GM23338 (cell line): ENCODE measurements at regions not wholly inside any gene's neighbourhood (a gene's known extent, or its start where the extent isn't known, plus 50 kb on each side); places are given as distances from the start of the nearest gene placed in this dataset.
"Not testable (repeated sequence)": the region's sequence is repeated elsewhere in the genome, so short reads cannot be mapped to it uniquely, and the experiment has no call there.

Source experiments
- CREB1 ChIP-seq: fragments of 250-450 bp; sonication (Bioruptor Pico); IDR thresholded peaks from 2 replicates; pipeline ENCODE4 v1.5.0; 2020; ENCODE audit warnings: low read depth, mild to moderate bottlenecking, moderate library complexity
- CTCF ChIP-seq, 2 experiments: fragments of 200-600 bp in 1 of 2; sonication (generic) in 1 of 2; conservative IDR thresholded peaks; 2 replicates each; pipeline versions ENCODE4 v1.5.1 to v1.6.1; 2016 to 2017; ENCODE audit warnings: antibody characterized with exemption in 2 of 2, low read depth in 2 of 2, mild to moderate bottlenecking in 2 of 2, moderate library complexity in 1 of 2
- POLR2AphosphoS5 ChIP-seq: IDR thresholded peaks from 2 replicates; pipeline ENCODE4 v1.6.1; 2016; ENCODE audit warnings: antibody characterized with exemption, low read depth
- REST ChIP-seq: IDR thresholded peaks from one replicate; pipeline ENCODE4 v1.6.1; 2018; ENCODE audit warnings: antibody characterized with exemption; ENCODE audit not compliant: unreplicated experiment

- not testable (repeated sequence) for TF ChIP-seq CTCF (conservative IDR thresholded peaks at IDR 0.05; ENCODE audit: low read depth in 2 of 2); CREB1; REST; POLR2AphosphoS5
These were observed 146.0 kb upstream of the SOD1 start for GRCh38 chr21:31513541-31513940.
